ENCODE measurements at regions not wholly inside any gene's neighbourhood (a gene's known extent, or its start where the extent isn't known, plus 50 kb on each side); places are given as distances from the start of the nearest gene placed in this dataset.

DNA sequence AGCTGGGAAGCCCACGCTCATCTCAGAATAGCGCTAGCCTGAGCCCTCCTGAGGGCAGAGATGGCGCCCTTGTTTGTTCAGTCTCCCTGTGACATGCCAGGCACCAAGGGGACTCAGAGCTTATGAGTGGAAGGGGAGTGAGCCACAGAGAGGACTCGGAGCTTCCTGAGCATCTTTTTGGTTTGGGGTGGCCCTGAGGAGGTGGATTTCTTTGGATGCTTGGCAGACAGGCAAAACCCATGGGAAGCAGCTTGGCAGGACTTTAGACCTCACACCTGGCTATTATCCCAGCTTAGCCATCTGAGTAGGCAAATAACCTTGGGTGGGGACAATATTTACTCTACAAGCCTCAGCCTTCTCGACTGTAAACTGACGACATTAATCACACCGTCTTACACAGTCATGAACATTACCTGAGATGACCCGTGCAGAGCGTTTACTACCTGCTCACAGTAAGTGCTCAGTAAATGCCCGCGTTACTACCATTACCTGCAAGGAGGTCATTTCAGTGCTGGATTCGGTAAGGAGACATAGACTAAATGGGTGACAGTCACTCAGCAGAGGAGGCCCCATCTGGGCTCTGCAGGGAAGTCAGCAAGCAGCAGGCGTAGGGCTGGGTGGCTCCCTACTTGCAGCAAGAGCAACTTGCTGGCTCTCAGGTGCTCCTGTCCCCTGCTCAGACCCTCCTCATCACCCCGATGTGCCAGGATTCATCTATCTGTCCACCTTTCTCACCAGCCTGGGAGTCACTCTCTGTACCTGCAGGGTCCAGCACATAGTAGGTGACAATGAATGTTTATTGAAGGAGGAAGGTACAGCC lies 54.9 kb downstream of the KLHDC7A start:
- H3K4me3 ChIP-seq (ENCODE audit: low read depth, low read length): no peak overlapping the region
- DNase-seq (ENCODE audit: low read depth): no peak
- TF ChIP-seq, protein P1, sequence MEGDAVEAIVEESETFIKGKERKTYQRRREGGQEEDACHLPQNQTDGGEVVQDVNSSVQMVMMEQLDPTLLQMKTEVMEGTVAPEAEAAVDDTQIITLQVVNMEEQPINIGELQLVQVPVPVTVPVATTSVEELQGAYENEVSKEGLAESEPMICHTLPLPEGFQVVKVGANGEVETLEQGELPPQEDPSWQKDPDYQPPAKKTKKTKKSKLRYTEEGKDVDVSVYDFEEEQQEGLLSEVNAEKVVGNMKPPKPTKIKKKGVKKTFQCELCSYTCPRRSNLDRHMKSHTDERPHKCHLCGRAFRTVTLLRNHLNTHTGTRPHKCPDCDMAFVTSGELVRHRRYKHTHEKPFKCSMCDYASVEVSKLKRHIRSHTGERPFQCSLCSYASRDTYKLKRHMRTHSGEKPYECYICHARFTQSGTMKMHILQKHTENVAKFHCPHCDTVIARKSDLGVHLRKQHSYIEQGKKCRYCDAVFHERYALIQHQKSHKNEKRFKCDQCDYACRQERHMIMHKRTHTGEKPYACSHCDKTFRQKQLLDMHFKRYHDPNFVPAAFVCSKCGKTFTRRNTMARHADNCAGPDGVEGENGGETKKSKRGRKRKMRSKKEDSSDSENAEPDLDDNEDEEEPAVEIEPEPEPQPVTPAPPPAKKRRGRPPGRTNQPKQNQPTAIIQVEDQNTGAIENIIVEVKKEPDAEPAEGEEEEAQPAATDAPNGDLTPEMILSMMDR (IDR thresholded peaks at IDR 0.05; ENCODE audit: low read depth, low read length, missing control alignments): no peak
- in situ Hi-C loops (cut with HindIII; ENCODE audit: low sequenced_read_pairs): no loop called here

DNA sequence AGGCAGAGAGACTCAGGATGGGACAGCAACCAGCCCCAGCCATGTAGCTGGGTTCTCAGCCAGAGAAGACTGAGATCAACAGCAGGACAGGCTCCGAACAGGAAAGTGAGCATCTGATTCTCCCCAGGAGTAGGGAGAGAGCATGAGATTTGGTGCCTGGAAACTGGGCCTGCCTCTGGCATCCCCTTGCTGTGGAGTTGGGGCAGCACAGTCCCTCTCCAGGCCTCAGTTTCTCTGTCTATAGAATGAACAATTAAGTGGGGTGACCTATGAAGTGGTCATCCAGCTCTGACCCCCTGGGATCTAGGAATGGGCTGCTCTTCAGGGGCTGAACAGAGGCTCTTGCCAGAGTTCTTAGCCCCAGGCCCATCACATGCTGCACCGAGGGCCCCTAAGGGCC lies 55.6 kb downstream of the KLHDC7A start:
- DNase-seq (ENCODE audit: low read depth): no peak
- no peak overlapping the region for H3K4me3 ChIP-seq (ENCODE audit: low read depth, low read length)
- TF ChIP-seq, protein P1 (IDR thresholded peaks at IDR 0.05; ENCODE audit: low read depth, low read length, missing control alignments): no peak
- in situ Hi-C loops (cut with HindIII; ENCODE audit: low sequenced_read_pairs): no loop called here

DNA sequence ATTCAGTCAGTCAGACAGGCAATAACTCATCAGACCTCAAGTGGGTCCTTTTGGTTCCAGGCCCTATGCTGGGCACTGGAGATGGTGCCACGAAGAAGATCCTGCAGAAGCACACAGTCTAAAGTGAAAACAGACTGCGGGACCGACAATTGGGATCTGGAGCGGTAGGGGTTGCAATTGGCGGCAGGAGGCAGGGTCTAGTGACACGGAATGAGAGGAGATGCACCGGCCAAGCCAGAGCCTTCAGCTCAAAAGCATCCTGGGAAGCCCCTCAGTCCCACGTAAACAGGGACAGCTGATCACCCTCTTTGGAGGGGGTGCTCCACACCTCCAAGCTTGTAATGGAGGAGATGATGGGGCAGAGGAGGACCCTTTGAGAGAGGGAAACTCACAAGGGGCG lies 56.2 kb downstream of the KLHDC7A start:
- no peak overlapping the region for H3K4me3 ChIP-seq (ENCODE audit: low read depth, low read length)
- no peak for DNase-seq (ENCODE audit: low read depth)
- in situ Hi-C loops (cut with HindIII; ENCODE audit: low sequenced_read_pairs): no loop called here
- TF ChIP-seq, protein P1 (IDR thresholded peaks at IDR 0.05; ENCODE audit: low read depth, low read length, missing control alignments): no peak

DNA sequence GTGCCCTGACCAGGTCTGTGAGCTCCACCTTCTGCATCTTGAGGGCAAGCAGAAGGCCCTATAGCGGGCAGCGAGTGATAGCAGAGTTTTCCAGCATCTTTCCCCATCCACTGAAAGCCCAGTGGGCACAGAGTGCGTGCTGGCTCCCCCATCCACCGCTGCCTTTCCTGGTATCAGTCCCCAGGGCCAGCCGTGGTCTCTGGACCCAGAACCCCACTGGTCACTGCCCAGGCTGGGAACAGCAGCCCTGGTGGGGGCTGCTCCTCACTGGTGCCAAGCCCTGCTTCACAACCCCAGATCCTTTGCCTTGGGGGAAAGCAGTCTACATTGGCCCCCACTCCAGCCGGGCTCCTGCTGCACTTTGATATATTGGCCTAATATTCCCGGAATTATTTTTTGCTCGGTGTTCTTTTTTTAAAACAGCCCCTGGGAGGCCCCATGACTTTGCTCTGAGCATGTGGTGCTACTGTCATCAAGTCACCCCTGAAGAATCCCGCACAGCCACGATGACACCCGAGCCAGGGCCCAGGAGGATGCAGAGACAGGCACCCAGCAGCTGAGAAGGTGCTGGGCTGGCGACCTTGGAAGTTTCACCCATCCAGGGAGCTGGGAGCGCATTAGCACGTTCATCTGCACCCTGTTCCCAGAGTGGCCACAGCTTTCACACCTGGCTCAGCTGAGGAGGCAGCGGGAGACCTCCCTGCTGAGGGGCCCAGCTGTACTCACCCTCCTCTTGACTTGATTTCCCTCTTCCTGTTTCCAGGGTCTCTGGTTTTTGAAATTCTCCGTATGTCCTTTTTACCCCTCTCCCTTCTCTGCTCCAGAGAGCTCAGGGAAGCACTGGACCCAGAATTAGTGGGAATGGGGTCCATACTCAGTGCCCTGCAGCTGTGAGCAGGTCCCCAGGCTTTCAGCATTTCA lies 56.9 kb downstream of the KLHDC7A start:
- no peak for DNase-seq (ENCODE audit: low read depth)
- TF ChIP-seq, protein P1 (IDR thresholded peaks at IDR 0.05; ENCODE audit: low read depth, low read length, missing control alignments): no peak
- H3K4me3 ChIP-seq (ENCODE audit: low read depth, low read length): no peak overlapping the region
- in situ Hi-C loops (cut with HindIII; ENCODE audit: low sequenced_read_pairs): no loop called here

DNA sequence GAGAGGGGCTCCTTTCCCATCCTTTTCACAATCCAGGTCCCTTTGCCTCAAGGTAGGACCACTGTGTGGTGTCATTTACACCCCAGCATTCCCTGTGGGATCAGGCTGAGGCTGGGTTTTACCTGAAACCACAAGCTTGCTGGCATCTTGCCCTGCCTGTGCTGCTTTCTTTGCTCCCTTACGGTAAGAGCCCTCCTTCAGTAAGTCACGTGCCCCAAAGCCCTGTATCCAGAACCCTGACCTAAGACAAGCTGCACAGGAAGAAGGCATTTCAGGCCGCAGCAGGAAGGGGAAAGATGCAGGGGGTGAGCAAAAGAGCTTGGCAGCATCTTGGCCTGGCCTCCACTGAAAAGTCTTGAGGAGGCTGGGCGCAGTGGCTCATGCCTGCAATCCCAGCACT lies 58.4 kb downstream of the KLHDC7A start:
- in situ Hi-C loops (cut with HindIII; ENCODE audit: low sequenced_read_pairs): no loop called here
- no peak overlapping the region for H3K4me3 ChIP-seq (ENCODE audit: low read depth, low read length)

DNA sequence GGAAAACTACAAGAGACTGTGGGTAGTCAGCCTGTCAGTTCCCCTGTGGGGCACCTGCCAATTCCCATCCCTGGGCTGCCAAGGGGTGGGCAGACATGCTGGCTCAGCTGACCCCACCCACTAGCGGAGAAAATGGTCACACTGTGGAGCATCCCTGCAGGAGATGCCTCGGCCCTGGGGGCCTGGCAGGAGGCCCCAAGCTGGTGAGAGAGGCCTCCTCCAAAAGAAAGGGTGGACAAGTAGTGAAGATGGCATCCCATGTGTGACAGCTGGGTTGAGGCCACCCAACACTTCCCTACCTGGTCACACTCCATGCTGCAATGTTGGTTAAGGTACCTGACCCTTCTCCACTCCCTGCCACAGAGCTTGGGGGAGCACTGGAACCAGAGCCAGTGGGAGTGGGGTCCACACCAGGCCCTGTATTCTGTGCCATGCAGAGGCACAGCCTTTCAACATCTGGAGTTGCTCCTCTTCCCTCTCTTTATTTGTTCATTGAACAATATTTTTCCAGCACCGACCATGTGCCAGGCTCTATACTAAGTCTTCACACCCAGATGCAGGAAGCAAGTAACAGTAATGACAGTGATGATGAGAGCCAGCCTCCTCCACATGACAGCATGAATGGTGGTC lies 59.5 kb downstream of the KLHDC7A start:
- in situ Hi-C loops (cut with HindIII; ENCODE audit: low sequenced_read_pairs): no loop called here
- no peak overlapping the region for H3K4me3 ChIP-seq (ENCODE audit: low read depth, low read length)
- DNase-seq (ENCODE audit: low read depth): no peak
- TF ChIP-seq, protein P1 (IDR thresholded peaks at IDR 0.05; ENCODE audit: low read depth, low read length, missing control alignments): no peak

More for the DNA sequence above, 58.4 kb downstream of the KLHDC7A start:
- TF ChIP-seq, protein P1 (IDR thresholded peaks at IDR 0.05; ENCODE audit: low read depth, low read length, missing control alignments): no peak
- no peak for DNase-seq (ENCODE audit: low read depth)

Data from astrocyte of the cerebellum (primary cell).